ENCODE measurements at regions not wholly inside any gene's neighbourhood (a gene's known extent, or its start where the extent isn't known, plus 50 kb on each side); places are given as distances from the start of the nearest gene placed in this dataset.
"Not testable (repeated sequence)": the region's sequence is repeated elsewhere in the genome, so short reads cannot be mapped to it uniquely, and the experiment has no call there.

GRCh38 chr2:113386780-113387433 lies 50.6 kb upstream of the ZNG1B start:
- not testable (repeated sequence) for TF ChIP-seq CTCF, POLR2A (IDR thresholded peaks at IDR 0.05)
